M059J (cell line): ENCODE measurements at regions not wholly inside any gene's neighbourhood (a gene's known extent, or its start where the extent isn't known, plus 50 kb on each side); places are given as distances from the start of the nearest gene placed in this dataset.

Experiments used
- DNase-seq: peaks from one replicate; pipeline ENCODE4 v3.0.0-alpha.2; 2012; ENCODE audit warnings: low read depth

GRCh38 chr4:129415004-129415403, 319.1 kb downstream of the C4orf33 start:
- no peak for DNase-seq

- DNase-seq = no peak
Measured at GRCh38 chr4:129420637-129421036, 324.7 kb downstream of the C4orf33 start.

GRCh38 chr4:129422277-129422676, 326.3 kb downstream of the C4orf33 start:
- DNase-seq = no peak

GRCh38 chr4:129428454-129428853, 332.5 kb downstream of the C4orf33 start:
- no peak for DNase-seq

GRCh38 chr4:129429581-129430320, 333.8 kb downstream of the C4orf33 start:
- DNase-seq = no peak

GRCh38 chr4:129437347-129437746, 341.4 kb downstream of the C4orf33 start:
- DNase-seq = no peak

- no peak for DNase-seq
Measured at GRCh38 chr4:129438456-129438981, 342.6 kb downstream of the C4orf33 start.

- DNase-seq = peak; percentile 22
Measured at GRCh38 chr4:129446074-129446473, 350.1 kb downstream of the C4orf33 start.

GRCh38 chr4:129453524-129454200, 357.7 kb downstream of the C4orf33 start:
- DNase-seq = no peak

- DNase-seq = no peak
Measured at GRCh38 chr4:129455482-129455881, 359.5 kb downstream of the C4orf33 start.

GRCh38 chr4:129468624-129469023, 372.7 kb downstream of the C4orf33 start:
- DNase-seq = no peak

- DNase-seq = no peak
Measured at GRCh38 chr4:129474698-129475097, 378.7 kb downstream of the C4orf33 start.

- no peak for DNase-seq
Measured at GRCh38 chr4:129481107-129481506, 385.2 kb downstream of the C4orf33 start.

- DNase-seq = no peak
Measured at GRCh38 chr4:129488427-129488826, 392.5 kb downstream of the C4orf33 start.

GRCh38 chr4:129490516-129490915, 394.6 kb downstream of the C4orf33 start:
- no peak for DNase-seq

- DNase-seq = no peak
Measured at GRCh38 chr4:129498626-129499025, 402.7 kb downstream of the C4orf33 start.

- DNase-seq = no peak
Measured at GRCh38 chr4:129514852-129515251, 418.9 kb downstream of the C4orf33 start.

GRCh38 chr4:129515356-129515755, 419.4 kb downstream of the C4orf33 start:
- DNase-seq = no peak

GRCh38 chr4:129526812-129527211, 430.9 kb downstream of the C4orf33 start:
- no peak for DNase-seq

GRCh38 chr4:129531253-129531652, 435.3 kb downstream of the C4orf33 start:
- DNase-seq = no peak

- DNase-seq = no peak
Measured at GRCh38 chr4:129532573-129532972, 436.6 kb downstream of the C4orf33 start.

GRCh38 chr4:129543299-129543698, 447.3 kb downstream of the C4orf33 start:
- DNase-seq = no peak

GRCh38 chr4:129545599-129546278, 449.8 kb downstream of the C4orf33 start:
- peak; percentile 1 for DNase-seq
